Common myeloid progenitor, CD34-positive (primary cell): ENCODE measurements at regions not wholly inside any gene's neighbourhood (a gene's known extent, or its start where the extent isn't known, plus 50 kb on each side); places are given as distances from the start of the nearest gene placed in this dataset.

Source experiments
- CTCF ChIA-PET: fragments of 350-600 bp; sonication (Branson Sonifier 250); formaldehyde crosslinking; loops from one replicate; lab custom pipeline; 2021; ENCODE audit warnings: antibody characterized with exemption; lab: Charles Lee
- POLR2A ChIA-PET: fragments of 350-600 bp; sonication (Branson Sonifier 250); formaldehyde crosslinking; loops from one replicate; lab custom pipeline; 2021; ENCODE audit warnings: antibody characterized with exemption; lab: Charles Lee
- DNase-seq, 3 donors: peaks; one replicate each; pipeline versions ENCODE4 v3.0.0 to v3.0.0-alpha.2; 2013
- H3K27ac ChIP-seq, 2 experiments: 1 replicate in 1 of 2; 2 replicates in 1 of 2; pipeline ENCODE4 v1.7.0; 2013; ENCODE audit warnings: inconsistent platforms in 2 of 2, low read length in 2 of 2, mild to moderate bottlenecking in 2 of 2, low read depth in 1 of 2, moderate library complexity in 1 of 2; ENCODE audit not compliant: severe bottlenecking in 2 of 2, insufficient read depth in 1 of 2, poor library complexity in 1 of 2
- H3K27me3 ChIP-seq, 5 experiments: replicated peaks in 2 of 5; 1 replicate in 3 of 5; 2 replicates in 2 of 5; pipeline versions ENCODE4 v1.6.1 to v1.7.0; 2013; ENCODE audit warnings: low read length in 4 of 5, mild to moderate bottlenecking in 2 of 5, moderate library complexity in 2 of 5, inconsistent platforms in 1 of 5; ENCODE audit not compliant: insufficient read depth in 5 of 5, control insufficient read depth in 4 of 5
- H3K36me3 ChIP-seq, 4 experiments: 1 replicate in 2 of 4; 2 replicates in 2 of 4; pipeline versions ENCODE4 v1.6.1 to v1.7.0; 2013; ENCODE audit warnings: low read length in 3 of 4, control low read depth in 1 of 4, mild to moderate bottlenecking in 1 of 4; ENCODE audit not compliant: control insufficient read depth in 4 of 4, insufficient read depth in 4 of 4
- H3K4me1 ChIP-seq, 4 experiments: 1 replicate in 3 of 4; 2 replicates in 1 of 4; pipeline versions ENCODE4 v1.6.1 to v1.7.1; 2013; ENCODE audit warnings: low read length in 3 of 4, mild to moderate bottlenecking in 3 of 4, control low read depth in 1 of 4, inconsistent platforms in 1 of 4, moderate library complexity in 1 of 4; ENCODE audit not compliant: control insufficient read depth in 4 of 4, insufficient read depth in 4 of 4; ENCODE audit errors: control extremely low read depth in 1 of 4
- H3K4me3 ChIP-seq, 7 experiments: 1 replicate in 4 of 7; 2 replicates in 3 of 7; pipeline versions ENCODE4 v1.5.1 to v1.7.0; 2013; ENCODE audit warnings: mild to moderate bottlenecking in 7 of 7, low read length in 6 of 7, moderate library complexity in 6 of 7, inconsistent platforms in 2 of 7, low read depth in 2 of 7, control low read depth in 1 of 7; ENCODE audit not compliant: insufficient read depth in 4 of 7, control insufficient read depth in 1 of 7; ENCODE audit errors: extremely low read depth in 1 of 7
- H3K9me3 ChIP-seq, 5 experiments: 1 replicate in 4 of 5; 2 replicates in 1 of 5; pipeline versions ENCODE4 v1.6.1 to v1.7.1; 2013; ENCODE audit warnings: low read length in 4 of 5, mild to moderate bottlenecking in 2 of 5, inconsistent platforms in 1 of 5, low read depth in 1 of 5, moderate library complexity in 1 of 5; ENCODE audit not compliant: control insufficient read depth in 4 of 5, insufficient read depth in 2 of 5; ENCODE audit errors: control extremely low read depth in 1 of 5
- WGBS: methylation state at CpG from one replicate; pipeline ENCODE4 v1.1.5; 2013; ENCODE audit not compliant: insufficient coverage; 5-methylcytosine and 5-hydroxymethylcytosine counted together

- CTCF ChIA-PET: no interaction called here
- no peak overlapping the region for H3K27ac ChIP-seq
- POLR2A ChIA-PET: interaction anchor here (0.7 kb wide), 1 partner anchor 1959 kb away, joined by 4 read pairs; no protein-coding TSS in a partner anchor
- no peaks in the 10 kb centered on the region for H3K27me3 ChIP-seq
- H3K4me1 ChIP-seq: no peaks in the 10 kb centered on the region
- no peaks in the 10 kb centered on the region for H3K36me3 ChIP-seq
- WGBS: no CpG with 5 or more reads among the region's 1 CpG
- H3K9me3 ChIP-seq: no peaks in the 10 kb centered on the region
- no peak for DNase-seq
- no peak overlapping the region for H3K4me3 ChIP-seq
These were observed 290.0 kb downstream of the CETN3 start for GRCh38 chr5:90119531-90119971.

DNA sequence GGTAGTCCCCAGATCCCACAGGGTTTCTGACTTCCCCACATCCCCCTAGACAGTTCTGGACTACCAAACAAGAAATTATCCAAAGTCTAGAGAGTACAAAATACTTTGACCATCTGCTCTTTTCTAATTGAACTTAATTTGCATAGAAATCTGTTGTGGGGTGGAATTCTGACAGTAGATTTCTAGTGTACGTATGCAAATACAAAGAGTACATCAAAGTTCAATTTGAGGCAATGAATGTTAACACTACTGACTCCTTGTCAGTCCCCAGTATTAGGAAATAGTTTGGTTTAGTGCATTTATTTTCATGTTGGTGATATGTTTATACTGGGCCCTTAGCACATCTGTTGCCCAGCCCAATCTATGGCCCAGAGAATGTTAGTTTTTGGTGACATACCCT, 292.6 kb downstream of the CETN3 start:
- H3K27me3 ChIP-seq: no peaks in the 10 kb centered on the region
- 100% methylated on average over 1 of the region's 1 CpG for WGBS
- no peak overlapping the region for H3K4me3 ChIP-seq
- CTCF ChIA-PET: no interaction called here
- H3K27ac ChIP-seq: no peak overlapping the region
- no peaks in the 10 kb centered on the region for H3K4me1 ChIP-seq
- no peaks in the 10 kb centered on the region for H3K36me3 ChIP-seq
- H3K9me3 ChIP-seq: no peaks in the 10 kb centered on the region
- no peak for DNase-seq
- POLR2A ChIA-PET: no interaction called here

DNA sequence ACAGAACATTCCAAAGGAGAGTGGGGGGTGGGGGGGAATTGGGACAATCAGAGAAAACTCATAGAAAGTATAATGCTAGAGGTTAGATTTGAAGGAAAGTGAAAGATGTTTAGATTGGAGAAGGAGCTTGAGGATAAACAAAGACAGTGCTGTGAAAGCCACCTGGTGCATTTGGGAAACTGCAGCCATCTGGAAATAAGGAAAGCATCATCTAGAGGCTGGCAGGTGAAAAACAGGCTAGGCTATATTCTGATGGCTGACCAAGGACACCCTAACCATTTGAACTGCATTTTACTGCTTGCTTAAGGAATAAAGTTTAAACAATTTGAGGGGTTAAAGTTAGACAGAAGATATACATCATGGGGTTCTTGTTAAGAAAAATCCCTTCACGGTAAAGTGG, 296.4 kb downstream of the CETN3 start:
- POLR2A ChIA-PET: no interaction called here
- Histone ChIP-seq H3K27me3 (no peaks in the 10 kb centered on the region), H3K4me1 (no peaks in the 10 kb centered on the region), H3K36me3 (no peaks in the 10 kb centered on the region), H3K27ac (no peak overlapping the region), H3K4me3 (no peak overlapping the region), H3K9me3 (no peaks in the 10 kb centered on the region)
- 100% methylated on average over 1 of the region's 1 CpG for WGBS
- CTCF ChIA-PET: no interaction called here
- DNase-seq: no peak

GRCh38 chr5:90112033-90112692, 297.4 kb downstream of the CETN3 start:
- H3K36me3 ChIP-seq: no peaks in the 10 kb centered on the region
- no peaks in the 10 kb centered on the region for H3K4me1 ChIP-seq
- no peak for DNase-seq
- H3K4me3 ChIP-seq: no peak overlapping the region
- H3K27me3 ChIP-seq: no peaks in the 10 kb centered on the region
- no peak overlapping the region for H3K27ac ChIP-seq
- ChIA-PET POLR2A (no interaction called here), CTCF (no interaction called here)
- no CpG with 5 or more reads among the region's 2 CpGs for WGBS
- no peaks in the 10 kb centered on the region for H3K9me3 ChIP-seq

DNA sequence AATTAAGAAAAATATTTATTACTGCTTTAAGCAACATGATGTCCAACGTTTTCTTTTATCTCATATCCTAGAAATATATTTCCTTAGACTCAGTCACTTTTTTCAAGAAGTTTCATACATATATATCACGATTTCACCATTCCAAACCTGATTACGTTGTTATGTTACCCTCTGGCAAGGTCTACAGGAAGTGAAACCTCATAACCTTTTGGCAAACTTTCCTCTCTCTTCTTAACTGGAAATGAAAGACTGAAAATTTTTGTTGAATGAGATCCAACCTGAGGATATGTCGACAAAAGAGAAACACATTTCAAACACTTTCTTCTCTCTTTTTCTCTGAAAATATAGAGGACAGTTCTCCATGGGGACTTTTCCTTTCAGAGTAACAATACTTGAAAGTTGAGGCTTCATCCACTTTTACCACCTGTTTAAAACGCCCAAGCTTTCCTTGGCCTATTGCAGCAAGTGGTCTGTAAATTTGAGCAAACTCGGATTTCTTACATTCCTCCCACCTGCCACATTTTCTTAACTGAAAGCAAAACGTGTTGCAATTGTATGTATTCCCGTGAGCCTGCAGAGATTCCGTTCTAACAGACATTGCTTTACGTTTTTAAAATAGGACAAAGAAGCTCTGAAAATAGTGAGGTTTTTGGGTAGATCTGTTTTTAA, 298.1 kb downstream of the CETN3 start:
- H3K36me3 ChIP-seq: no peaks in the 10 kb centered on the region
- no peak for DNase-seq
- no peaks in the 10 kb centered on the region for H3K4me1 ChIP-seq
- 100% methylated on average over 4 of the region's 10 CpGs for WGBS
- no peak overlapping the region for H3K27ac ChIP-seq
- H3K9me3 ChIP-seq: no peaks in the 10 kb centered on the region
- ChIA-PET CTCF (no interaction called here), POLR2A (no interaction called here)
- H3K4me3 ChIP-seq: no peak overlapping the region
- no peaks in the 10 kb centered on the region for H3K27me3 ChIP-seq

DNA sequence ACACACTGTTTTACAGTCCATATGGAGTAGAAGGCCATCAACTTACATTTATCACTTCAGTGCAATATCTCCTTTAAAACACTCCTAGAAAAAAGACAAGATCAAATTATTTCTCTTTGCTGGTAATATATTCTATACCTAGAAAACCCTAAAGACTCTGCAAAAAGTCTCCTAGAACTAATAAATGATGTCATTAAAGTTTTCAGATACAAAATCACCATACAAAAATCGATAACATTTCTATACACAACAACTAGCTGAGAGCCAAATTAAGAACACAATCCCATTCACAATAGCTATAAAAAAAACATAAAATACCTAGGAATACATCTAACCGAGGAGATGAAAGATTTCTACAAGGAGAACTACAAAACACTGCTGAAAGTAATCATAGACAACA, 300.3 kb downstream of the CETN3 start:
- peaks cover 0 to 2% (median 0%) of the 10 kb centered on the region in 5 experiments for H3K9me3 ChIP-seq
- no peaks in the 10 kb centered on the region for H3K27me3 ChIP-seq
- no peak overlapping the region for H3K4me3 ChIP-seq
- H3K27ac ChIP-seq: no peak overlapping the region
- CTCF ChIA-PET: no interaction called here
- DNase-seq: no peak
- 0% methylated on average over 1 of the region's 2 CpGs for WGBS
- no peaks in the 10 kb centered on the region for H3K36me3 ChIP-seq
- H3K4me1 ChIP-seq: no peaks in the 10 kb centered on the region
- POLR2A ChIA-PET: no interaction called here

GRCh38 chr5:90099099-90099498, 310.5 kb downstream of the CETN3 start:
- CTCF ChIA-PET: no interaction called here
- POLR2A ChIA-PET: no interaction called here

More at GRCh38 chr5:90099099-90099498, 310.5 kb downstream of the CETN3 start:
- no peak overlapping the region for H3K27ac ChIP-seq
- H3K36me3 ChIP-seq: no peaks in the 10 kb centered on the region
- peaks cover 0 to 1% (median under 1%) of the 10 kb centered on the region in 4 experiments for H3K4me1 ChIP-seq
- H3K4me3 ChIP-seq: no peak overlapping the region
- peaks cover 0 to 4% (median 0%) of the 10 kb centered on the region in 5 experiments for H3K9me3 ChIP-seq
- no peak for DNase-seq
- no peaks in the 10 kb centered on the region for H3K27me3 ChIP-seq
